ENCODE measurements at regions not wholly inside any gene's neighbourhood (a gene's known extent, or its start where the extent isn't known, plus 50 kb on each side); places are given as distances from the start of the nearest gene placed in this dataset.

GRCh38 chr10:62972103-62972502 is 155.9 kb upstream of the EGR2 start:
- H3K36me3 ChIP-seq (ENCODE audit: insufficient read depth, low read length), result no peaks in the 10 kb centered on the region
- no peak overlapping the region for H3K4me2 ChIP-seq (ENCODE audit: low read length)
- H3K27me3 ChIP-seq (ENCODE audit: insufficient read depth, low read length), result no peaks in the 10 kb centered on the region
- no peaks in the 10 kb centered on the region for H3K4me1 ChIP-seq (ENCODE audit: insufficient read depth, low read length, severe bottlenecking)
- H3K9ac ChIP-seq (ENCODE audit: low read length), result no peak overlapping the region
- TF ChIP-seq, protein P1, sequence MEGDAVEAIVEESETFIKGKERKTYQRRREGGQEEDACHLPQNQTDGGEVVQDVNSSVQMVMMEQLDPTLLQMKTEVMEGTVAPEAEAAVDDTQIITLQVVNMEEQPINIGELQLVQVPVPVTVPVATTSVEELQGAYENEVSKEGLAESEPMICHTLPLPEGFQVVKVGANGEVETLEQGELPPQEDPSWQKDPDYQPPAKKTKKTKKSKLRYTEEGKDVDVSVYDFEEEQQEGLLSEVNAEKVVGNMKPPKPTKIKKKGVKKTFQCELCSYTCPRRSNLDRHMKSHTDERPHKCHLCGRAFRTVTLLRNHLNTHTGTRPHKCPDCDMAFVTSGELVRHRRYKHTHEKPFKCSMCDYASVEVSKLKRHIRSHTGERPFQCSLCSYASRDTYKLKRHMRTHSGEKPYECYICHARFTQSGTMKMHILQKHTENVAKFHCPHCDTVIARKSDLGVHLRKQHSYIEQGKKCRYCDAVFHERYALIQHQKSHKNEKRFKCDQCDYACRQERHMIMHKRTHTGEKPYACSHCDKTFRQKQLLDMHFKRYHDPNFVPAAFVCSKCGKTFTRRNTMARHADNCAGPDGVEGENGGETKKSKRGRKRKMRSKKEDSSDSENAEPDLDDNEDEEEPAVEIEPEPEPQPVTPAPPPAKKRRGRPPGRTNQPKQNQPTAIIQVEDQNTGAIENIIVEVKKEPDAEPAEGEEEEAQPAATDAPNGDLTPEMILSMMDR (IDR thresholded peaks at IDR 0.05; ENCODE audit: low read length), result no peak
- no peak for TF ChIP-seq EZH2 (IDR thresholded peaks at IDR 0.05; ENCODE audit: borderline replicate concordance, low read length)
- no peaks in the 10 kb centered on the region for H3K79me2 ChIP-seq (ENCODE audit: insufficient read depth, low read length)
- H3K9me2 ChIP-seq (ENCODE audit: low read depth, low read length), result no peaks in the 10 kb centered on the region
- no peak overlapping the region for H2AFZ ChIP-seq (ENCODE audit: low read length)
- H3F3A ChIP-seq (ENCODE audit: insufficient read depth, low read length), result no peaks in the 10 kb centered on the region
- H3K27ac ChIP-seq (ENCODE audit: low read depth, low read length, poor library complexity, severe bottlenecking), result no peak overlapping the region
- no peaks in the 10 kb centered on the region for H4K20me1 ChIP-seq (ENCODE audit: insufficient read depth, low read length)
- H3K4me3 ChIP-seq (ENCODE audit: low read depth, low read length, poor library complexity, severe bottlenecking), result no peak overlapping the region
- no peaks in the 10 kb centered on the region for H3K9me3 ChIP-seq (ENCODE audit: low read length)

GRCh38 chr10:62964026-62964425 is 147.9 kb upstream of the EGR2 start:
- Histone ChIP-seq H3K9ac (ENCODE audit: low read length) (no peak overlapping the region), H3K9me2 (ENCODE audit: low read depth, low read length) (no peaks in the 10 kb centered on the region), H3K4me1 (ENCODE audit: insufficient read depth, low read length, severe bottlenecking) (no peaks in the 10 kb centered on the region), H2AFZ (ENCODE audit: low read length) (no peak overlapping the region), H3K4me2 (ENCODE audit: low read length) (no peak overlapping the region), H3K27me3 (ENCODE audit: insufficient read depth, low read length) (no peaks in the 10 kb centered on the region), H3K79me2 (ENCODE audit: insufficient read depth, low read length) (no peaks in the 10 kb centered on the region), H3F3A (ENCODE audit: insufficient read depth, low read length) (no peaks in the 10 kb centered on the region; the same call in 1 of the 2 replicates), H3K9me3 (ENCODE audit: low read length) (no peaks in the 10 kb centered on the region), H3K27ac (ENCODE audit: low read depth, low read length, poor library complexity, severe bottlenecking) (no peak overlapping the region), H3K36me3 (ENCODE audit: insufficient read depth, low read length) (no peaks in the 10 kb centered on the region), H3K4me3 (ENCODE audit: low read depth, low read length, poor library complexity, severe bottlenecking) (no peak overlapping the region), H4K20me1 (ENCODE audit: insufficient read depth, low read length) (no peaks in the 10 kb centered on the region)
- TF ChIP-seq, protein P1 (IDR thresholded peaks at IDR 0.05; ENCODE audit: low read length), result no peak
- TF ChIP-seq EZH2 (IDR thresholded peaks at IDR 0.05; ENCODE audit: borderline replicate concordance, low read length), result no peak

DNA sequence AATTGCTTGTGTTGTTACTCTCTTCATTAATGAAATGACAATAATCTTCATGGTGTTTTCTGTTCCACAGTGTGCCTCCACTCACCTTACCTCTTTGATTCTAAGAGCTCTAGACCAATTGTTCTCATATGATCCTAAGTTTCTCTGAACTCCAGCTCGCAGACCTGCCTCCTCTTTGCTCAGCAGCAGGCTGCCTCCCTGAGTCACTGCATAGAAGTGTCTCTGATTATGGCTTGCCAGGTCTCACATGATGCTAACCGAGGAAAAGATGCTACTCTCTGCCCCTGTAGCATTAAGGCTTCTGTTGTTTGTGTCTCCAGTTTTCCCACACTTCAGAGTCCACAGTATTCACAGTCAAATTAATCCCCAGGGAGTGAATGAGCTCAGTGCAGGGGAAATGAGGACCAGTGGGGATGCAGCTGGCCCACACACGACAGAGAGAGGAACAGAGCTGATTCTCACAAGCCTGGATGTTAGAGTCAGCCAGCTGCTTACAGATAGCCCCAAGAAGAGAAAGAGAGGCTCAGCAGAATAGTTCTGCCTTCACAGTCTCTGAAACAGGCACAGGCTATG is 145.9 kb upstream of the EGR2 start:
- TF ChIP-seq, protein P1 (IDR thresholded peaks at IDR 0.05; ENCODE audit: low read length), result no peak
- H2AFZ ChIP-seq (ENCODE audit: low read length), result no peak overlapping the region
- H3K36me3 ChIP-seq (ENCODE audit: insufficient read depth, low read length), result no peaks in the 10 kb centered on the region
- no peaks in the 10 kb centered on the region for H3K79me2 ChIP-seq (ENCODE audit: insufficient read depth, low read length)
- H3K4me3 ChIP-seq (ENCODE audit: low read depth, low read length, poor library complexity, severe bottlenecking), result no peak overlapping the region
- no peaks in the 10 kb centered on the region for H3K9me3 ChIP-seq (ENCODE audit: low read length)
- H3F3A ChIP-seq (ENCODE audit: insufficient read depth, low read length), result no peaks in the 10 kb centered on the region; the same call in 1 of the 2 replicates
- H3K27me3 ChIP-seq (ENCODE audit: insufficient read depth, low read length), result no peaks in the 10 kb centered on the region
- no peaks in the 10 kb centered on the region for H3K9me2 ChIP-seq (ENCODE audit: low read depth, low read length)
- no peaks in the 10 kb centered on the region for H3K4me1 ChIP-seq (ENCODE audit: insufficient read depth, low read length, severe bottlenecking)
- no peaks in the 10 kb centered on the region for H4K20me1 ChIP-seq (ENCODE audit: insufficient read depth, low read length)
- no peak overlapping the region for H3K9ac ChIP-seq (ENCODE audit: low read length)
- H3K27ac ChIP-seq (ENCODE audit: low read depth, low read length, poor library complexity, severe bottlenecking), result no peak overlapping the region
- H3K4me2 ChIP-seq (ENCODE audit: low read length), result no peak overlapping the region

Measured in OCI-LY1 (cell line).